IMR-90 (cell line): ENCODE measurements at regions not wholly inside any gene's neighbourhood (a gene's known extent, or its start where the extent isn't known, plus 50 kb on each side); places are given as distances from the start of the nearest gene placed in this dataset.

Experiments
- ATAC-seq: fragments of 200-7000 bp; cut with Tn5 transposase; 2 replicates; pipeline ENCODE4 v1.9.1; 2020; ENCODE audit warnings: low read depth, mild to moderate bottlenecking, moderate library complexity
- BruUV-seq: library from RNA; stranded (reverse); fragments of 400-500 nt; replicated peaks from 2 replicates; lab custom pipeline; 2021; lab: Mats Ljungman, UMichigan
- CTCF ChIA-PET: fragments of 300-600 bp; formaldehyde crosslinking; extraction: SDS; loops from one replicate; lab custom pipeline; 2021; ENCODE audit warnings: antibody characterized with exemption; lab: Yijun Ruan, JAX
- POLR2A ChIA-PET: fragments of 300-600 bp; sonication (Branson Sonifier 250); formaldehyde crosslinking; loops from one replicate; lab custom pipeline; 2022; ENCODE audit warnings: antibody characterized with exemption; ENCODE audit not compliant: unreplicated experiment; lab: Charles Lee
- DNase-seq: peaks from one replicate; pipeline ENCODE4 v3.0.0; 2013
- H2AFZ ChIP-seq: replicated peaks from 2 replicates; pipeline ENCODE3; 2013; ENCODE audit warnings: low read length, mild to moderate bottlenecking; ENCODE audit not compliant: poor library complexity
- H2AK5ac ChIP-seq: 2 replicates; pipeline ENCODE4 v1.6.1; 2013; ENCODE audit warnings: low read depth, low read length, inconsistent platforms
- H2AK9ac ChIP-seq: replicated peaks from 2 replicates; pipeline ENCODE3; 2013; ENCODE audit warnings: mild to moderate bottlenecking, low read depth, low read length, moderate library complexity; ENCODE audit not compliant: poor library complexity
- H2BK120ac ChIP-seq: 2 replicates; pipeline ENCODE4 v1.6.1; 2013; ENCODE audit warnings: low read depth, low read length, inconsistent platforms
- H2BK15ac ChIP-seq: 3 replicates; pipeline ENCODE4 v1.6.1; 2013; ENCODE audit warnings: low read depth, low read length, inconsistent platforms
- H2BK20ac ChIP-seq: 2 replicates; pipeline ENCODE4 v1.6.1; 2013; ENCODE audit warnings: low read depth, mild to moderate bottlenecking, inconsistent platforms, low read length, moderate library complexity
- H2BK5ac ChIP-seq: 2 replicates; pipeline ENCODE4 v1.6.1; 2013; ENCODE audit warnings: mild to moderate bottlenecking, low read depth, low read length, inconsistent platforms; ENCODE audit not compliant: poor library complexity, severe bottlenecking
- H3K14ac ChIP-seq: replicated peaks from 2 replicates; pipeline ENCODE4 v1.6.1; 2013; ENCODE audit warnings: low read depth, low read length, inconsistent platforms
- H3K18ac ChIP-seq: 2 replicates; pipeline ENCODE4 v1.6.1; 2013; ENCODE audit warnings: low read depth, low read length, control low read depth
- H3K23ac ChIP-seq: 2 replicates; pipeline ENCODE4 v1.6.1; 2013; ENCODE audit warnings: low read depth, low read length, inconsistent platforms
- H3K27ac ChIP-seq: 2 replicates; pipeline ENCODE4 v1.5.1; 2013; ENCODE audit warnings: mild to moderate bottlenecking, control low read depth, low read length; ENCODE audit not compliant: insufficient read depth
- H3K27me3 ChIP-seq: 2 replicates; pipeline ENCODE4 v1.6.1; 2013; ENCODE audit warnings: low read length; ENCODE audit not compliant: control insufficient read depth, insufficient read depth
- H3K36me3 ChIP-seq: 2 replicates; pipeline ENCODE4 v1.6.1; 2013; ENCODE audit warnings: low read length, mixed read lengths; ENCODE audit not compliant: control insufficient read depth, insufficient read depth
- H3K4ac ChIP-seq: 2 replicates; pipeline ENCODE4 v1.6.1; 2013; ENCODE audit warnings: low read depth, low read length, inconsistent platforms
- H3K4me1 ChIP-seq: 2 replicates; pipeline ENCODE4 v1.6.1; 2013; ENCODE audit warnings: low read length, mixed read lengths; ENCODE audit not compliant: control insufficient read depth, insufficient read depth
- H3K4me2 ChIP-seq: 2 replicates; pipeline ENCODE4 v1.6.1; 2013; ENCODE audit warnings: low read depth, mild to moderate bottlenecking, control low read depth, low read length, moderate library complexity
- H3K4me3 ChIP-seq: 2 replicates; pipeline ENCODE4 v1.5.1; 2013; ENCODE audit warnings: low read depth, mild to moderate bottlenecking, control low read depth, low read length, moderate library complexity; ENCODE audit not compliant: insufficient read depth
- H3K56ac ChIP-seq: 2 replicates; pipeline ENCODE4 v1.6.1; 2013; ENCODE audit warnings: low read length, inconsistent platforms; ENCODE audit not compliant: insufficient read depth; ENCODE audit errors: extremely low read depth
- H3K79me1 ChIP-seq, 2 experiments: 2 replicates each; pipeline ENCODE4 v1.6.1; 2013; ENCODE audit warnings: low read length in 2 of 2, inconsistent platforms in 1 of 2, low read depth in 1 of 2
- H3K9ac ChIP-seq: 2 replicates; pipeline ENCODE4 v1.6.1; 2013; ENCODE audit warnings: low read depth, low read length, control low read depth
- H3K9me1 ChIP-seq: 2 replicates; pipeline ENCODE4 v1.6.1; 2013; ENCODE audit warnings: low read length, inconsistent platforms; ENCODE audit not compliant: insufficient read depth
- H3K9me3 ChIP-seq: 2 replicates; pipeline ENCODE4 v1.6.1; 2013; ENCODE audit warnings: low read length; ENCODE audit not compliant: control insufficient read depth, insufficient read depth
- H4K20me1 ChIP-seq: 2 replicates; pipeline ENCODE4 v1.6.1; 2013; ENCODE audit warnings: low read length, inconsistent platforms; ENCODE audit not compliant: insufficient read depth
- H4K5ac ChIP-seq: 2 replicates; pipeline ENCODE4 v1.6.1; 2013; ENCODE audit warnings: mild to moderate bottlenecking, low read depth, low read length, control low read depth
- H4K8ac ChIP-seq, 2 experiments: 2 replicates each; pipeline ENCODE4 v1.6.1; 2013; ENCODE audit warnings: low read depth in 2 of 2, low read length in 2 of 2, control low read depth in 1 of 2, inconsistent platforms in 1 of 2
- H4K91ac ChIP-seq: 2 replicates; pipeline ENCODE4 v1.6.1; 2013; ENCODE audit warnings: low read depth, low read length, inconsistent platforms; ENCODE audit not compliant: insufficient read depth
- BHLHE40 ChIP-seq: fragments of 150-350 bp; IDR thresholded peaks from 2 replicates; pipeline ENCODE4 v1.6.1; 2016; ENCODE audit warnings: mild to moderate bottlenecking, low read depth, low read length
- CEBPB ChIP-seq: IDR thresholded peaks from 2 replicates; pipeline ENCODE4 v1.6.1; 2012; ENCODE audit warnings: low read depth, low read length, improper control_type of control experiment
- CHD1 ChIP-seq: IDR thresholded peaks from 2 replicates; pipeline ENCODE4 v1.6.1; 2012; ENCODE audit warnings: low read depth, low read length, improper control_type of control experiment
- CTCF ChIP-seq: conservative IDR thresholded peaks from 2 replicates; pipeline ENCODE4 v1.5.1; 2012; ENCODE audit warnings: mild to moderate bottlenecking, low read depth, low read length, improper control_type of control experiment
- ELK1 ChIP-seq: fragments of 150-350 bp; IDR thresholded peaks from 2 replicates; pipeline ENCODE4 v1.6.1; 2016; ENCODE audit warnings: low read depth, mild to moderate bottlenecking, low read length, moderate library complexity, borderline replicate concordance
- FOS ChIP-seq: fragments of 150-350 bp; IDR thresholded peaks from 2 replicates; pipeline ENCODE4 v1.6.1; 2016; ENCODE audit warnings: low read depth, low read length
- MAFK ChIP-seq: IDR thresholded peaks from 2 replicates; pipeline ENCODE4 v1.6.1; 2012; ENCODE audit warnings: low read depth, low read length, improper control_type of control experiment
- MAZ ChIP-seq: IDR thresholded peaks from 2 replicates; pipeline ENCODE4 v1.6.1; 2012; ENCODE audit warnings: low read depth, mild to moderate bottlenecking, low read length, improper control_type of control experiment, moderate library complexity, borderline replicate concordance
- MXI1 ChIP-seq: IDR thresholded peaks from 2 replicates; pipeline ENCODE4 v1.6.1; 2012; ENCODE audit warnings: low read depth, mild to moderate bottlenecking, low read length, moderate library complexity, borderline replicate concordance
- NFE2L2 ChIP-seq: fragments of 150-350 bp; IDR thresholded peaks from 2 replicates; pipeline ENCODE4 v1.6.1; 2016; ENCODE audit warnings: low read depth, mild to moderate bottlenecking, low read length
- POLR2A ChIP-seq: IDR thresholded peaks from 2 replicates; pipeline ENCODE4 v1.6.1; 2012; ENCODE audit warnings: mild to moderate bottlenecking, low read depth, low read length
- RAD21 ChIP-seq: IDR thresholded peaks from 2 replicates; pipeline ENCODE4 v1.6.1; 2012; ENCODE audit warnings: low read length, improper control_type of control experiment
- RCOR1 ChIP-seq: IDR thresholded peaks from 2 replicates; pipeline ENCODE4 v1.6.1; 2012; ENCODE audit warnings: mild to moderate bottlenecking, low read length, improper control_type of control experiment; ENCODE audit not compliant: insufficient replicate concordance
- RFX5 ChIP-seq: IDR thresholded peaks from 2 replicates; pipeline ENCODE4 v1.8.0; 2012; ENCODE audit warnings: low read depth, mild to moderate bottlenecking, low read length, moderate library complexity
- SMC3 ChIP-seq: fragments of 150-350 bp; IDR thresholded peaks from 2 replicates; pipeline ENCODE4 v1.6.1; 2016; ENCODE audit warnings: low read depth, mild to moderate bottlenecking, antibody characterized with exemption, low read length, moderate library complexity
- USF2 ChIP-seq: fragments of 150-350 bp; IDR thresholded peaks from 2 replicates; pipeline ENCODE4 v1.6.1; 2017; ENCODE audit warnings: mild to moderate bottlenecking, antibody characterized with exemption, low read length, low read depth
- dilution Hi-C: fragments of 300-500 bp; cut with HindIII; formaldehyde crosslinking; loops from one replicate; pipeline ENCODE4 v1.14.3; 2018; ENCODE audit warnings: low sequenced_read_pairs; ENCODE audit not compliant: unreplicated experiment
- in situ Hi-C: fragments of 300-500 bp; cut with MboI; formaldehyde crosslinking; loops from 3 replicates; pipeline ENCODE4 v1.14.3; 2019; ENCODE audit warnings: low sequenced_read_pairs, inconsistent platforms, mixed read lengths
- intact Hi-C: fragments of 100-400 bp; cut with micrococcal nuclease; formaldehyde crosslinking; loops from 2 replicates; pipeline ENCODE4 v1.10.0; 2022

- ATAC-seq, result no peak
- BruUV-seq, result no TSS peak
- H3K4me2 ChIP-seq, result no peak overlapping the region
- H3K79me1 ChIP-seq, result no peaks in the 10 kb centered on the region
- no peak for DNase-seq
- H2AK5ac ChIP-seq, result no peak overlapping the region
- H3K27me3 ChIP-seq, result no peaks in the 10 kb centered on the region
- H3K36me3 ChIP-seq, result no peaks in the 10 kb centered on the region
- no peak overlapping the region for H3K9ac ChIP-seq
- H3K14ac ChIP-seq, result no peak overlapping the region
- no peak overlapping the region for H3K4me3 ChIP-seq
- no peaks in the 10 kb centered on the region for H3K9me1 ChIP-seq
- peaks cover 9% of the 10 kb centered on the region for H3K9me3 ChIP-seq
- dilution Hi-C loops, result no loop called here
- H3K18ac ChIP-seq, result no peak overlapping the region
- intact Hi-C loops, result no loop called here
- no peak overlapping the region for H4K5ac ChIP-seq
- no peaks in the 10 kb centered on the region for H4K20me1 ChIP-seq
- ChIA-PET POLR2A (no interaction called here), CTCF (no interaction called here)
- no peak overlapping the region for H2AK9ac ChIP-seq
- no peak overlapping the region for H2BK15ac ChIP-seq
- no peak overlapping the region for H3K23ac ChIP-seq
- in situ Hi-C loops, result no loop called here
- no peak overlapping the region for H2AFZ ChIP-seq
- H3K27ac ChIP-seq, result no peak overlapping the region
- no peak overlapping the region for H4K91ac ChIP-seq
- no peak overlapping the region for H3K56ac ChIP-seq
- no peaks in the 10 kb centered on the region for H3K4me1 ChIP-seq
- H3K4ac ChIP-seq, result no peak overlapping the region
- no peak overlapping the region for H4K8ac ChIP-seq
- TF ChIP-seq CTCF (no peak), CHD1 (no peak), MAFK (no peak), RFX5 (no peak), SMC3 (no peak), RAD21 (no peak), USF2 (no peak), MXI1 (no peak), CEBPB (no peak), POLR2A (no peak), RCOR1 (no peak), BHLHE40 (no peak), ELK1 (no peak), NFE2L2 (no peak), FOS (no peak), MAZ (no peak)
- no peak overlapping the region for H2BK5ac ChIP-seq
- no peak overlapping the region for H2BK20ac ChIP-seq
- no peak overlapping the region for H2BK120ac ChIP-seq
These were observed 1506.9 kb downstream of the AACS start for GRCh38 chr12:126572170-126572569.
